Kidney epithelial cell (primary cell): ENCODE measurements at regions not wholly inside any gene's neighbourhood (a gene's known extent, or its start where the extent isn't known, plus 50 kb on each side); places are given as distances from the start of the nearest gene placed in this dataset.

Experiments used
- DNase-seq: peaks from one replicate; pipeline ENCODE4 v3.0.0-alpha.2; 2010; ENCODE audit warnings: low read depth
- H3K27me3 ChIP-seq: 2 replicates; pipeline ENCODE4 v1.6.0; 2011; ENCODE audit warnings: low read length; ENCODE audit not compliant: control insufficient read depth, insufficient read depth
- H3K36me3 ChIP-seq: 2 replicates; pipeline ENCODE4 v1.5.1; 2011; ENCODE audit warnings: low read length; ENCODE audit not compliant: control insufficient read depth, insufficient read depth
- H3K4me3 ChIP-seq: 2 replicates; pipeline ENCODE4 v1.5.1; 2011; ENCODE audit warnings: low read depth, mild to moderate bottlenecking, control low read depth, low read length
- TF ChIP-seq, protein P1 (sequence below): IDR thresholded peaks from 2 replicates; pipeline ENCODE4 v1.5.1; 2011; ENCODE audit warnings: mild to moderate bottlenecking, moderate library complexity, low read length, control low read depth, inconsistent platforms; ENCODE audit not compliant: insufficient read depth, poor library complexity, severe bottlenecking

DNA sequence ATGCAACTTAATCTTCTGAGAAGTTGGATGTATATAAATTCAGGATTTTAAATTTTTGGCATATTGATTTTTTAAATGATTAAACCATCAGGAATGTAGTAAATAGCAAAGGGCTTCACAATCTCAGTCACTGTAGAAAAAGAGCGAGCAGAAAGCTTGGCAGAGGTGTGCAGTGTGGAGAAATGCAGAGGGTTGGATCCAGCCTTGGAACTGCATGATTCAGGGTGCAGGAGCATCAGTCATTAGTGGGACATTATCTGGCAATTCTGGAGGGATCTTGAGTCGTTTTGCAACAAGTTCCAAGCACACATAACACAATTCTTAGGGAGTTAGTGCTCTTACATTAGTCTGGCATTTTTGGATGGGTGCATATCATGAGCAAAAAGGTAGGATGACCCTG is 267.9 kb downstream of the PLA2G4A start:
- H3K36me3 ChIP-seq = no peaks in the 10 kb centered on the region
- no peaks in the 10 kb centered on the region for H3K27me3 ChIP-seq
- TF ChIP-seq, protein P1, sequence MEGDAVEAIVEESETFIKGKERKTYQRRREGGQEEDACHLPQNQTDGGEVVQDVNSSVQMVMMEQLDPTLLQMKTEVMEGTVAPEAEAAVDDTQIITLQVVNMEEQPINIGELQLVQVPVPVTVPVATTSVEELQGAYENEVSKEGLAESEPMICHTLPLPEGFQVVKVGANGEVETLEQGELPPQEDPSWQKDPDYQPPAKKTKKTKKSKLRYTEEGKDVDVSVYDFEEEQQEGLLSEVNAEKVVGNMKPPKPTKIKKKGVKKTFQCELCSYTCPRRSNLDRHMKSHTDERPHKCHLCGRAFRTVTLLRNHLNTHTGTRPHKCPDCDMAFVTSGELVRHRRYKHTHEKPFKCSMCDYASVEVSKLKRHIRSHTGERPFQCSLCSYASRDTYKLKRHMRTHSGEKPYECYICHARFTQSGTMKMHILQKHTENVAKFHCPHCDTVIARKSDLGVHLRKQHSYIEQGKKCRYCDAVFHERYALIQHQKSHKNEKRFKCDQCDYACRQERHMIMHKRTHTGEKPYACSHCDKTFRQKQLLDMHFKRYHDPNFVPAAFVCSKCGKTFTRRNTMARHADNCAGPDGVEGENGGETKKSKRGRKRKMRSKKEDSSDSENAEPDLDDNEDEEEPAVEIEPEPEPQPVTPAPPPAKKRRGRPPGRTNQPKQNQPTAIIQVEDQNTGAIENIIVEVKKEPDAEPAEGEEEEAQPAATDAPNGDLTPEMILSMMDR = no peak
- H3K4me3 ChIP-seq = no peak overlapping the region
- DNase-seq = no peak

DNA sequence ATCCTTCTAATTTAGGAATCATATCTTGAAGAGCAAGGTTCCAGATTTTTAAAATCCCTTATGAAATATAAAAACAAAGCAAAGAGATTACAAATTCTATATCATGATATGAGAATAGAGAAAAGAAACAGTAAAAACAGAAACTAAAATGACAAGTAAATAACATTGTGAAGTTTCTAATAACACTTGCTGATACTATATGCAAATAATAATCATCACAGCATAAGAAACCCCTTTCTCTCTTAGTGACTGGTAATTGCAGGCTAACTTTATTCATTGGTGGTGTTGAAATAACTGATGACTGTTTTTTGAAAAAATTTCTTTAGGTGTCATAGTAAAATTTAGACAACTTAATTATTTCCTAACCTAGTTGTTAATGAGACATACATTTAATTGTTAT is 281.6 kb downstream of the PLA2G4A start:
- TF ChIP-seq, protein P1 = no peak
- H3K36me3 ChIP-seq = no peaks in the 10 kb centered on the region
- no peak for DNase-seq

DNA sequence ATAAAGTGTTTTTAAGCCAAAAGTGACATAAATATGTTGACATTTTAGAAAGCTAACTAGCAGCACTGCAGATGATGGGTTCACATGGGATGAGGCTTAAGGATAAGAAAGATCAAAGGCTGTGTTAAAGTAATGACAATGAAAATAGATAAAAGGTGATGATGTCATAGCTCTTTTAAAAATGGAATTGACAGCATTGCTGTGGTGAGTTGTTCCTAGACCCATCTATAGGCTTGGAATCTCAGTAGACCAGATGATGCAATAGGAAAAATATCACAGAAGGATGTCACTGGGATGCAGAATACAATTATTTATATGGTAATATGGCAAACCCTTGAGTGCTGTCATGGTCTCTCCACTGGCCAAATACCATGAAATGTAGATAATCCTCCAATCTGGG is 286.0 kb downstream of the PLA2G4A start:
- H3K4me3 ChIP-seq = no peak overlapping the region
- no peaks in the 10 kb centered on the region for H3K36me3 ChIP-seq
- no peak for DNase-seq
- TF ChIP-seq, protein P1 = no peak
- H3K27me3 ChIP-seq = no peaks in the 10 kb centered on the region

More for the DNA sequence above, 281.6 kb downstream of the PLA2G4A start:
- no peaks in the 10 kb centered on the region for H3K27me3 ChIP-seq
- no peak overlapping the region for H3K4me3 ChIP-seq

DNA sequence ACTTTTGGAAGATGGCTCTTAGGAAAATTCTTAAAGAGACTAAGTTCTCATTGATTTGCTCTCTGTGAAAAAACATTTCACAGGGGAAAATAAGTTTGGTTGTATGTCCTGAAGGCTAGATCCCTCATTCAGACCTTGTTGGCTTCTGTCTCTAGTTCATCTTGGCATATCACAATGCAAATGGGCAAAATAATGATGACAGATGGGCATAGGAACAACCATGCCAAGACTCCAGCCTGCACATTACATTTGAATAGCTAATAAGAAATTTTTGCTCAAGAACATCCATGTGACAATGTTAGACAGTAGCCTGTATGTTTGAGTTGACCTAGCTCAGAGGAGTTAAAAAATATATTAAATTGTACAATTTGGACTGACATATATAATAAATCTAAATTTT is 292.9 kb downstream of the PLA2G4A start:
- Histone ChIP-seq H3K36me3 (no peaks in the 10 kb centered on the region), H3K27me3 (no peaks in the 10 kb centered on the region), H3K4me3 (no peak overlapping the region)
- TF ChIP-seq, protein P1 = no peak
- DNase-seq = no peak

DNA sequence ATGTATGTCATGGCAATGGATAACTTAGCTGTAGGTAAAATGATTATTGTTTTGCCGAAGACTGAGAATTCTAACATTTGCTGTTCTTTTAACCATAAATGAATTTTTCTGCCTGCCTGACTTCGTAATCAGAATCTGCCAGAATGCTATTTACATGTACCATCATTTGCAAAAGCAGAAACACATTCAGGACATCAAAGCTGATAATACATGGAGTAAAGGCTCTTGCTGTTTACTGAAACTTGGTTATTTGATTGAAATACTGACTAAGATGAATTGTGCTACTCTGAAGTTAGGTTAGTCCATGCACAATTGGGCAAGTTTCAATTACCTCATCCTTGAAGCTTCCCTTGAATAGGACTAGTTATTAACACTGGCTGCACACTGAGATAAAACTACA is 293.8 kb downstream of the PLA2G4A start:
- TF ChIP-seq, protein P1 = no peak
- no peaks in the 10 kb centered on the region for H3K27me3 ChIP-seq
- no peak overlapping the region for H3K4me3 ChIP-seq
- no peaks in the 10 kb centered on the region for H3K36me3 ChIP-seq
- DNase-seq = no peak

DNA sequence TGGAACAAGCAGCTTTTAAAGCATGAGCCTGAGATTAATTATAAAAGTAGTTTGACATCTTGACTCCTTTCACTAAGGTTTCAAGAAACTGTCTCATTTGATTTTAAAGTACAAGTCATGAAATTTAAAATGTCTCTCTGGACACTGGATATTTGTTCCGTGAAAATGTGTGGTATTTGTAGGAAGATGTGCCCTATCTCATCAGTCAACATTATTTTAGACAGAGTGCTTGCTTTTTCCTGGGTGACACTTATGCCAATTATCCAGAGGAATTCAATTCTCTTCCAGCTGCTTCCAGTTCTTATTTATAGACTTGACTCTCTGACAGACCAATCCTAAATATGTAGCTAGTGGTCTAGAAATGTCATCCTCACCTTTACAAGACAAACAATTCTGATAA is 300.4 kb downstream of the PLA2G4A start:
- Histone ChIP-seq H3K4me3 (no peak overlapping the region), H3K36me3 (no peaks in the 10 kb centered on the region), H3K27me3 (no peaks in the 10 kb centered on the region)
- TF ChIP-seq, protein P1 = no peak
- no peak for DNase-seq
